Upper lobe of left lung (tissue), 4 donors: ENCODE measurements at regions not wholly inside any gene's neighbourhood (a gene's known extent, or its start where the extent isn't known, plus 50 kb on each side); places are given as distances from the start of the nearest gene placed in this dataset.

Experiments used
- POLR2A ChIP-seq, 4 donors: fragments of 450-650 bp; IDR thresholded peaks; one replicate each; pipeline ENCODE4 v1.5.1; 2016 to 2017; ENCODE audit warnings: antibody characterized with exemption in 4 of 4, mild to moderate bottlenecking in 2 of 4
- TF ChIP-seq, protein P1 (sequence below), 6 experiments: fragments of 450-650 bp in 4 of 6; fragments of 200-600 bp in 2 of 6; sonication (generic) in 2 of 6; IDR thresholded peaks; one replicate each; pipeline ENCODE4 v1.5.1; 2016 to 2019; ENCODE audit warnings: antibody characterized with exemption in 6 of 6

DNA sequence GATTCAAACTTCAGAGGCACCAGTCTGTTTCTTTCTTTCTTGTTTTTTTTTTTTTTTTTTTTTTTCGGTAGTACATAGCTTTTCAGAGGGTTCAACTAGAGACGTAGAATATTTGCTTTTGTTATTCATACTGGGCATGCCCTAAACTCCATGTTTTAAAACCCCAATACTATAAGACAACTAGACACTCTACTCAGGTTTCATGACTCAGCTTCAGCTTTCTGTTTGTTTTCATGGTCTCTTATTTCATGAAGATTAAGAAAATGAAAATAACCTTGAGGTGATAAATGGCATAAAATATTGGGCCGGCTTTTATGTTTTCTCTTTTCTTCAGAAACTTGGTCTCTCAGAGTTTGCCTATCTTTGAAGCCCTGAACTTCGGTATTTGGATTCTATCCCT is 2126.3 kb upstream of the ACO1 start:
- TF ChIP-seq, protein P1, sequence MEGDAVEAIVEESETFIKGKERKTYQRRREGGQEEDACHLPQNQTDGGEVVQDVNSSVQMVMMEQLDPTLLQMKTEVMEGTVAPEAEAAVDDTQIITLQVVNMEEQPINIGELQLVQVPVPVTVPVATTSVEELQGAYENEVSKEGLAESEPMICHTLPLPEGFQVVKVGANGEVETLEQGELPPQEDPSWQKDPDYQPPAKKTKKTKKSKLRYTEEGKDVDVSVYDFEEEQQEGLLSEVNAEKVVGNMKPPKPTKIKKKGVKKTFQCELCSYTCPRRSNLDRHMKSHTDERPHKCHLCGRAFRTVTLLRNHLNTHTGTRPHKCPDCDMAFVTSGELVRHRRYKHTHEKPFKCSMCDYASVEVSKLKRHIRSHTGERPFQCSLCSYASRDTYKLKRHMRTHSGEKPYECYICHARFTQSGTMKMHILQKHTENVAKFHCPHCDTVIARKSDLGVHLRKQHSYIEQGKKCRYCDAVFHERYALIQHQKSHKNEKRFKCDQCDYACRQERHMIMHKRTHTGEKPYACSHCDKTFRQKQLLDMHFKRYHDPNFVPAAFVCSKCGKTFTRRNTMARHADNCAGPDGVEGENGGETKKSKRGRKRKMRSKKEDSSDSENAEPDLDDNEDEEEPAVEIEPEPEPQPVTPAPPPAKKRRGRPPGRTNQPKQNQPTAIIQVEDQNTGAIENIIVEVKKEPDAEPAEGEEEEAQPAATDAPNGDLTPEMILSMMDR (IDR thresholded peaks at IDR 0.05) = no peak
- no peak for TF ChIP-seq POLR2A (IDR thresholded peaks at IDR 0.05)
